Neural crest cell (in vitro differentiated cells): ENCODE measurements at regions not wholly inside any gene's neighbourhood (a gene's known extent, or its start where the extent isn't known, plus 50 kb on each side); places are given as distances from the start of the nearest gene placed in this dataset.

ENCODE experiments used
- DNase-seq: peaks from one replicate; pipeline ENCODE4 v3.0.0; 2021; ENCODE audit warnings: low read depth, mixed read lengths, low spot score
- H3K27ac Mint-ChIP-seq: one replicate; pipeline ENCODE4 v1.8.0; 2021; ENCODE audit warnings: mild to moderate bottlenecking, mixed read lengths; ENCODE audit not compliant: unreplicated experiment
- H3K27me3 Mint-ChIP-seq: 2 replicates; pipeline ENCODE4 v1.8.0; 2021; ENCODE audit warnings: low read depth, mild to moderate bottlenecking, mixed read lengths
- H3K36me3 Mint-ChIP-seq: 2 replicates; pipeline ENCODE4 v1.8.0; 2021; ENCODE audit warnings: low read depth, mild to moderate bottlenecking, mixed read lengths
- H3K4me1 Mint-ChIP-seq: 2 replicates; pipeline ENCODE4 v1.8.0; 2021; ENCODE audit warnings: mixed read lengths
- H3K4me3 Mint-ChIP-seq: one replicate; pipeline ENCODE4 v1.8.0; 2021; ENCODE audit warnings: mild to moderate bottlenecking, mixed read lengths
- H3K9me3 Mint-ChIP-seq: 2 replicates; pipeline ENCODE4 v1.8.0; 2021; ENCODE audit warnings: mixed read lengths
- TF ChIP-seq, protein P1 (sequence below): fragments of 200-600 bp; sonication (generic); conservative IDR thresholded peaks from 2 replicates; pipeline ENCODE4 v1.5.0; 2021; ENCODE audit warnings: antibody characterized with exemption, mild to moderate bottlenecking

DNA sequence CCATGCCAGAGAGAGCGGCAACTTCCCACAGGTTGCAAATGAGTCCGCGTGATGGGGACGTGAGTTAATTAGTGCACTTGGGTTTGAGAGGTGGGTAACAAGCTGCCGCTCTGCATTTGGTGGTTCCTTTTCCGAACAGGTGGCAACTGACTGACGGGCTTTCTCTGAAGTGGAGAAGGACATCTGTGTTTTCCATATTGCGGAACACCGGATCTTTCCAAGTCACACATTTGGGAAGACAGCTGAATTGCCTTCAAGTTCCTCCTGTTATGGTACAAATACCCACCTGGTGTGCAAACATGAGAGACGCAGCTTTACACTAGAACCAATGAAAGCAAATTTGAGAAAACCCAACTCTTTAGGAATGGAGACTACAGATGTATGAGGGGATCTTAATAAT lies 451.3 kb upstream of the ZFHX3 start:
- no peak for DNase-seq
- Mint-ChIP-seq H3K36me3 (no peaks in the 10 kb centered on the region), H3K9me3 (no peaks in the 10 kb centered on the region), H3K4me1 (no peaks in the 10 kb centered on the region), H3K27ac (no peak overlapping the region), H3K4me3 (no peak overlapping the region), H3K27me3 (no peaks in the 10 kb centered on the region)
- TF ChIP-seq, protein P1, sequence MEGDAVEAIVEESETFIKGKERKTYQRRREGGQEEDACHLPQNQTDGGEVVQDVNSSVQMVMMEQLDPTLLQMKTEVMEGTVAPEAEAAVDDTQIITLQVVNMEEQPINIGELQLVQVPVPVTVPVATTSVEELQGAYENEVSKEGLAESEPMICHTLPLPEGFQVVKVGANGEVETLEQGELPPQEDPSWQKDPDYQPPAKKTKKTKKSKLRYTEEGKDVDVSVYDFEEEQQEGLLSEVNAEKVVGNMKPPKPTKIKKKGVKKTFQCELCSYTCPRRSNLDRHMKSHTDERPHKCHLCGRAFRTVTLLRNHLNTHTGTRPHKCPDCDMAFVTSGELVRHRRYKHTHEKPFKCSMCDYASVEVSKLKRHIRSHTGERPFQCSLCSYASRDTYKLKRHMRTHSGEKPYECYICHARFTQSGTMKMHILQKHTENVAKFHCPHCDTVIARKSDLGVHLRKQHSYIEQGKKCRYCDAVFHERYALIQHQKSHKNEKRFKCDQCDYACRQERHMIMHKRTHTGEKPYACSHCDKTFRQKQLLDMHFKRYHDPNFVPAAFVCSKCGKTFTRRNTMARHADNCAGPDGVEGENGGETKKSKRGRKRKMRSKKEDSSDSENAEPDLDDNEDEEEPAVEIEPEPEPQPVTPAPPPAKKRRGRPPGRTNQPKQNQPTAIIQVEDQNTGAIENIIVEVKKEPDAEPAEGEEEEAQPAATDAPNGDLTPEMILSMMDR, result no peak

DNA sequence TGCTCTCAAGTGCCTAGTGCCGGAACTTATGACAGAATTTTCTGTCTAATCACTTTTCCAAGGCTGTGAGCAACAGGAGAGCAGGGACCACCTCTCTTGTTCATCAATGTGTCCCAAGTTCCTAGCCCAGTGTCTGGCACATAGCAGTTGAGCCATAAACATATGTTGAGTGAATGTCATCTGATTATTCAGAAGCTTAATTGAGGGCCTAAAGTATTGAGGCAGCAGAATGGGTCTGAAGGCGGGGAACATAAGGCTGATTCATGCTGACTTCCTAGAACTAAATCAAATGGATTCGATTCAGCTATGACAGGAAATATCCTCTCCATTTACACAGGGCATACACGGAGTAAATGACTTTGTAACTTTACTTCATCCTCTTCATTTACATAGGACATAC lies 438.0 kb upstream of the ZFHX3 start:
- H3K4me1 Mint-ChIP-seq, result peaks cover 20% of the 10 kb centered on the region
- no peaks in the 10 kb centered on the region for H3K36me3 Mint-ChIP-seq
- H3K27ac Mint-ChIP-seq, result no peak overlapping the region
- no peaks in the 10 kb centered on the region for H3K27me3 Mint-ChIP-seq
- H3K9me3 Mint-ChIP-seq, result no peaks in the 10 kb centered on the region
- no peak for DNase-seq
- TF ChIP-seq, protein P1, result no peak
- no peak overlapping the region for H3K4me3 Mint-ChIP-seq

GRCh38 chr16:73483934-73484711 lies 436.2 kb upstream of the ZFHX3 start:
- no peaks in the 10 kb centered on the region for H3K36me3 Mint-ChIP-seq
- H3K4me3 Mint-ChIP-seq, result no peak overlapping the region
- H3K27ac Mint-ChIP-seq, result no peak overlapping the region
- H3K9me3 Mint-ChIP-seq, result no peaks in the 10 kb centered on the region
- H3K4me1 Mint-ChIP-seq, result peaks cover 20% of the 10 kb centered on the region
- H3K27me3 Mint-ChIP-seq, result no peaks in the 10 kb centered on the region
- TF ChIP-seq, protein P1, result no peak
- DNase-seq, result no peak

DNA sequence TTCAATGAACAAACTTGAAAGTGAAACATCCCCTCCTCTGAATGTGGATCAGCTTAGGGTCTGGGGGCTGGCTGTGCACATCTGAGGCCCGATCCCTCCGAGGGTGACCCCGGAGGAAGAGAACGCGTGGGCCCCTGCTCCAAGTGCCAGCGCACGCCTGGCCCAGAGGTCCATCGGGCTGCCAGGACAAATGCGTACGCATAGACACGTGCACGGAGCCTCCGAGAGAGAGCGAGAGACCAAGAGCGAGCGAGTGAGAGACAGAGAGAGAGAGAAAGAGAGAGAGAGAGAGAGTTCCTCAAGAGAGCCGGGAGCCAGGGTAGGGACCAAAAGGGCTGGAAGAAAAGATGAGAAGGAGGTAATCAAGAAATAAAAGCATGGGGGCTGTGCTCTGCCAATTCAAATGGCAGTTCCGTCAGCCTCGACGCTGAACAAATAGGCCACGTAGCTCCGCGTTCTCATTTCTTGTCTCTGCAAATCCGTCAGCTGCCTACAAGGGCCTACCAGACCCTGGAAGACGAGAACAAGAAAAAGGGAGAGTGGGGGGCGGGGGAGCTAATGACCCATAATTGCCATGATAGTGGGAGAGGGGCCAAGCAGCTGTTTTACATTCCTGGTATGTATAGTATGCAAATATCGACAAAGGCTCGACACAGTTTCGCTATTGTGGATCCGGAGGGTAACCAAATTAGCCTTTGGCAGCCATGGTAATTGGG lies 435.3 kb upstream of the ZFHX3 start:
- no peaks in the 10 kb centered on the region for H3K9me3 Mint-ChIP-seq
- TF ChIP-seq, protein P1, result no peak
- no peak overlapping the region for H3K27ac Mint-ChIP-seq
- H3K4me1 Mint-ChIP-seq, result peaks cover 20% of the 10 kb centered on the region
- no peaks in the 10 kb centered on the region for H3K36me3 Mint-ChIP-seq
- no peak for DNase-seq
- no peak overlapping the region for H3K4me3 Mint-ChIP-seq
- H3K27me3 Mint-ChIP-seq, result no peaks in the 10 kb centered on the region

DNA sequence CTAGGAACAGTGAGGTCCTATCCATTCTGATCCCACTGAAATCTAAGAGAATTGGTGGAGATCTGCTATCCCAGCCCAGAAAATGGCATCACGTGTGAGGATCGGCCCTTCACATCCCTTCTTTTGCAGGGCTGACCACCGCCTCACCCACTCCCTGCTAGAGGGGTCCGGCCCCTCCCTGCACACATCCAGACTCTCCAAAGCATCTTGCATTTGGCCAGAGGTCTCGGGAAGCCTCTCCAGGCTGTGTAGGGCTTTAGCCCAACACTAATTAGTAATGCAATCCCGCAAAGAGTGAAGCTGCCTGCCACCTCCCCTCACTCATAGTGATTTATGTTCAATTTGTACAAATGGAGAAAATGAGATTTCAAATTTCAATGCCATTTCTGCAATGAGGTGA lies 434.4 kb upstream of the ZFHX3 start:
- no peaks in the 10 kb centered on the region for H3K27me3 Mint-ChIP-seq
- H3K27ac Mint-ChIP-seq, result no peak overlapping the region
- no peaks in the 10 kb centered on the region for H3K36me3 Mint-ChIP-seq
- no peaks in the 10 kb centered on the region for H3K9me3 Mint-ChIP-seq
- H3K4me3 Mint-ChIP-seq, result no peak overlapping the region
- TF ChIP-seq, protein P1, result no peak
- H3K4me1 Mint-ChIP-seq, result peaks cover 20% of the 10 kb centered on the region
- no peak for DNase-seq
